HG02870 (cell line): ENCODE measurements at regions not wholly inside any gene's neighbourhood (a gene's known extent, or its start where the extent isn't known, plus 50 kb on each side); places are given as distances from the start of the nearest gene placed in this dataset.

Experiments used
- ATAC-seq: cut with Tn5 transposase; IDR thresholded peaks from one replicate; pipeline ENCODE4 v1.9.1; 2021; ENCODE audit warnings: mild to moderate bottlenecking, moderate library complexity; ENCODE audit not compliant: unreplicated experiment

GRCh38 chr10:105503714-105504113, 862.6 kb downstream of the SORCS3 start:
- no peak for ATAC-seq

DNA sequence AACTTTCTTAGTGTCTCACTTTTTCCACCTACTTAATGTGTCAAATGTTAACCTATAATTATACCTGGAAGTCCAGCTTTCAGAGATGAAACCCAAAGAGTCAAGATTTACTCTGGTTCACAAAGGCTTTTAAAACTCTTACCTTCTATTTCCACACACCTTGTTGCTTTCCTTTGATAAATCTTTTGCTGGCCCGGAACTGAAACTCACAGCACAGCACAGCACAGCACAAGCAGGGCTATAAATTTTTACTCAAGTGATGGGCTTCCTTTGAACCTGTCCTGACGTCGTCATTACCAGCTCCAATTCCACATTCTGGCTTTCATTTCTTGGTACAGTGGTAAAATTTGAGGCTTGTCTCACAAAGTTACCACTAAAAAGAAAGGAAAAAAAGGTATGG, 861.0 kb downstream of the SORCS3 start:
- ATAC-seq, result no peak

DNA sequence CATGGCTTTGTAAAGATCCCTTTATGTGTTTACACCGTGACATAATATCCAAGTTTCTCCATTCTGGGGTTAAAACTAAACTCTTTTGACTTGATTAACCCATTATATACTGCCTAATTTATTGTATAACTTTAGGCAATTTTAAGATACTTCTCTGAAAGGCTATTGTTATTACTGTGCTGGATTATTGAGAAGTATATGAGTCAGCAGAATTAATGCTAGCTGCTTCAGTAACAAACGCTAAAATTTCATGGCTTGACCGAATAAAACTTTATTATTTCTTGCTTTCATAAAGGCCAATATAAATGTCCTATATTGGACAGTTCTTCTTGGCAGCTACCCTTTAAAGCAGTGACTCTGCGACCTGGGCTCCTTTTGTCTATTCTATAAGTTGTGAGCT, 853.9 kb downstream of the SORCS3 start:
- ATAC-seq, result no peak

DNA sequence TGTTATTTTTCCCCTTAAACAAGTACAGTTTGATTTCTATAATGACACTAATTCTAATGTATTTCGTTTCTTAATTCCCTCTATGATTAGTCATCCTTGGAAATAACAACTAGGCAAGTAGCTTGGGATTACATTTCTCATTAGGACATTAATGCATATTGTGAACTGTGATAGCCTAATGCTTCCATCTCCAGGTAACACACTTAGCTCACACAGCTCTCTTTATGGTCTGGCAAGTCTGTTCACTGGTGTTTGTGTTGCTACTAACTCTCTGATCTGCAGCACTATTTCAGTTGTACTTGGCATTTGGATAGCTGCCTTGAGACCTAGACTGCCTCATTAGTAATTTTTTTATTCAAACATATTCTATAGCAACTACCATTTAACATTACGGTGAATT, 853.2 kb downstream of the SORCS3 start:
- no peak for ATAC-seq

- no peak for ATAC-seq
Observed at GRCh38 chr10:105473170-105473569, 832.1 kb downstream of the SORCS3 start.

GRCh38 chr10:105468759-105469158, 827.7 kb downstream of the SORCS3 start:
- no peak for ATAC-seq

- ATAC-seq, result no peak
Observed at GRCh38 chr10:105466521-105466920, 825.4 kb downstream of the SORCS3 start.

DNA sequence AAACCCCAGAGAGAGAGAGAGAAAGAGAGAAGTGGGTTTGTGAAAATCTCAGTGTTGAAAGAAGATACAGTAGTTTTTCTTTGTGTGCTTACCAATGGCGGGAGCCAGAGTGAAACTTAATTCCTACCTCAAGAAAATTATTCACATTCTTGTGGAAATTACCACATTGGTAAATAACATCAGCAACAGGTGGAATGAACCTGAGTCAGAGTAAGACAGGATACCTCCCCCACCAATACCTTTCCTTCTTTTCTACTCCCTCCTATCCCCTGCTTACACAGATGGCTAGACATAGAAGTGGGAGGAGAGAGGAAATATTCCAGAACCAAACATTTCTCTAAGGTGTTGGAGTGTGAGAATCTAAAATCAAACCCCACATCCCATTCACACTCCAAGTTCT, 793.9 kb downstream of the SORCS3 start:
- no peak for ATAC-seq

DNA sequence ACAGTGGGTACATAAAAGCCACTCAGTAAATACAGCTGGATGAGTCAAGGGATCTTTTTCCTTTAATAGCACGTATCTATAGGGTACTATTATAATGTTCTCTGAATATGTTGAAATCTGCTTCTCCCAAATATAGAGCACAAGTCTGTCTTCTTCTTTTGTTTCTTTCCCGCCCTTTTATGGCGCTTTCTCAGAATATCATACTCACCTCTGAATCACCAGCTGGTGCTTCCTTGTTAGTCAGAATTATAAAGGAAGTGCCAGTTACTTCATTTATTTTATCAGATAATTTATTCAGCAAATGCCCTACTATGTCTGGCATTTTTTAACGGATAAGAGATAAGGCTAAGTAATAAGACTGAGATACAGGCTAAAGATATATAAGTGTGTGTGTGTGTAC, 772.9 kb downstream of the SORCS3 start:
- no peak for ATAC-seq

DNA sequence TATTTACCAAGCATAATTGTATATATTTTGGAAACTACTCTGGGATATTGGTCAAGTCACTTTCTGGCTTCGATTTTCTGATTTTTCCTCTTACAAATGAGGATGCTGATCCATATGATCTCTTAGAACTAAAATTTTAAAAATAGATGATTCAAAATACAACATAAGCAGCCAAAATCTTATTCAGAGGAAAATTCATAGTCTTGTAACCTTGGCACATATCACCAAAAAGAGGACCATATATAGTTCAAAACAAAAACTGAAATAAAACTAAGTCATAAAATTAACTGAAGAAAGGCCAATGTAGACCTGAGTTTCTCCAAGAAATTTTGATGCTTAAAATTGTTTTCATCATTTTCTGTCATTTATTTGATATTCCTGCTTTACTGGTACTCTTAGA, 768.3 kb downstream of the SORCS3 start:
- ATAC-seq, result no peak

- ATAC-seq, result no peak
Observed at GRCh38 chr10:105406488-105406887, 765.4 kb downstream of the SORCS3 start.

GRCh38 chr10:105398202-105398601, 757.1 kb downstream of the SORCS3 start:
- no peak for ATAC-seq

DNA sequence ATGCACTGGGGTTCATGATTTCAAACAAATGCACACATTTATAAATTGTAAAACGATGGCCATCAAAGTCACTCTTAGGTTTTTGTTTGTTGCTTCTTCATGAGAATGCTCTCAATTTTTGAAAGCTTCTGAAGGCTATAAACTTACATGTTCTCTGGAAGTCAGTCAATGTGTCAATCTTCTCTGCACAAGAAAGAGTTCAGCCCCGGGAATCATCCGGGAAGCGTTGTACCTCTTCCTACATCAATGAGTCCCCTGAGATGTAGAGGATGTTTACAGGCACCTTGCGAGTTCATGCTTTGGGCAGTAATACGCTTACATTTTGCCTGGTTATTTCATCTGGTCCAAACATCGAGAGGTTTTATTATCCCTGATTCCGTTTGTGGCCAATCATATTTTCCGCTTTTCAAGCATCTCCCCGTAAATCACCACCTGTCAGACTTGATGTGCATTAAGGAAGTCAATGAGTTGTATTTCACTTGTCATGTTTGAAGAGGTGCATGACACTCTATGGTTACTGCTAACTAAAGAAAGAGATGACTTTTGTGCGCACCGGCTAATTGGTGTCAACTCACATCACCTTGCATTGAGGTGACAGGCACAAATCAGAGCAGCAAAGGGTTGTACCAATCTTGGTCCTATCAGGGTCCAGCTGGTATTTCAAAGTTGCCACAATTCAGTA, 750.7 kb downstream of the SORCS3 start:
- ATAC-seq, result no peak

DNA sequence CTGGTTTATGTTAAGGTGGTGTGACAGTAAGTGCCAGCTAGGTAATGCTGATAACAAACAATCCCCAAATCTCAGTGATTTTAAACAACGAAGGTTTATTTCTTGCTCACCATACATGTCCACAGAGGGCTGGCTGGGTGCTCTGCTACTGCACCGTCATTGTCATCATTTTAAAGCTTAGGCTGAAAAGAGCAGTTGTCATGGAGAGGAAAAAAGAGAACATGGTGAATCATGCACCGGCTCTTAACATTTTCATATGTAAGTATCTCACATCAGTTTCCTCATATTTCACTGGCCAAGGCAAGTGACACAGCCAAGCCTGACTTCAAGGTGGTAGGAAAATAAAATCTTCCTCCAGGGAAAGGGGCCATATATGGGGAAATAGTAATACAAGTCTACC, 746.9 kb downstream of the SORCS3 start:
- no peak for ATAC-seq

DNA sequence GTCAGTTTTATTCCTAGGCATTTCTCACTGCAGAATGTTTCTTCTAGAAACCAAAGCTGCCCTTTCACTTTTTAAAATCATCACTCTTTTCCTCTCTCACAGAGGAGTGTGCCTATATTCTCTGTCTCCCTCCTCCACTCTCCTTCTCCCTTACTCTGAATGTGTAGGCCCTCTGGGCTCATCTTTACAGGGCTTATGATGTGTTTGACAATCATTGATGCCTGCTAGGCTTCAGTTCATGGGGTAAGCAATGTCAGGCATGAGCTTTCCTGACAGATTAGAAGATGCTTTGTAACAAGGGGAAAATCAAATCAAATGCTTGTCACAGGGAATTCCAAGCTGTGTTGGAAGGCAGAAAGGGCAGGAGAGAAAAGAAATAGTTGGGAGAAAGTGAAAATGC, 742.9 kb downstream of the SORCS3 start:
- no peak for ATAC-seq

GRCh38 chr10:105370692-105371091, 729.6 kb downstream of the SORCS3 start:
- no peak for ATAC-seq

- no peak for ATAC-seq
Observed at GRCh38 chr10:105359708-105360107, 718.6 kb downstream of the SORCS3 start.

GRCh38 chr10:105358911-105359310, 717.8 kb downstream of the SORCS3 start:
- no peak for ATAC-seq

- no peak for ATAC-seq
Observed at GRCh38 chr10:105356626-105357025, 715.5 kb downstream of the SORCS3 start.

DNA sequence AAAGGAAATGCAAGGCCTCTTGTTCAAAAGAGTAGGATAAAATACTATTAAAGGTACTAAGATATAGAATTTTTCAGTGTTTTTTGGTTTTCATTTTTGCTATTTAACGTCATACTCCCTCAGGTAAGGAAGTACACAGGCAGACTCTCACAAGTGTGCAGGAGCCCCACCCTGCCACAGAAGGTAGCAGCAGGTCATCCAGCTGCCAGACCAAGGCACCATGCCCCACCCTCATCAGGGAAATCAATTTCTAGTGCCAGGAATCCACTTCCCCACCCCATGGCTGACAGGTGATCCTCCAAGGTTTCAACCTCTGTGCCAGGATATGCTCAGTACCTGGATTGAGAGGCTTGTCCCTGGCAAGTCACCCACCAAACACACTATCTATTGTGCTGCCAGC, 712.9 kb downstream of the SORCS3 start:
- no peak for ATAC-seq

DNA sequence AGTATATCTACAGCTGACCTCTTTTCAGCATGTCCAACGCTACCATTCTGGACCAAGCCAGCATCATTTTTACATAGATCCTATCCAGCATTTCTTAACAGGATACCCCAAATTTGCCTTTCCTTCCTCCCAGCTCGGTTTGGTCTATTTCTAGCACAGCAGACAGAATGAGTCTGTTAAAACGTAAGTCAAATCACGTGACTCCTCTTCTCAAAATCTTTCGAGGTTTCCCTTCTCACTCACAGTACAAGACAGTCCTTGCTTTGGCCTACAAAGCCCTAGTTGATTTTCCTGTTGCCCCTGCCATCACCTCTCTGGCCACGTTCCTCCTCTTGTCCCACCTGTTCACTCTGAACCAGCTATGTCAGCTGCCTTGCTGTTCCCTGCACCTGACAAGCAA, 711.7 kb downstream of the SORCS3 start:
- ATAC-seq, result no peak

DNA sequence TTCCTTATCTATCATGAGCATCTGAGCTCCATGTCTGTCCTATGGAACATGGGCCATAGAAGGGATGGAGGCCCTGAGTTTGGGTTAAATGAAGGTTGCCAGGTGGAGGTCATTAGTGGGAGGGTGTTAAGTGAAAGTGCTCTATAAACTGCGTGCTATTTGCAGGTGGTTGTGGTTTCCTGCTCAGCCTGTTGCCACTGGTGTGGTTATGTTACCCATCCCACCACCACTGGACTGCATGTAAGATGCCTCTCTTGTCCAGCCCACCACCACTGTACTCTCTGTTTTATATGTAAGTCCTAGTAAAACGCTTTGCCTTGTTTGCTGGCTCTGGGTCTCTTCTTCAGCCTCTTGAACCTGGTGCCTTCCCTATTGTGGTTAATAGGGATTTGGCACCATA, 711.2 kb downstream of the SORCS3 start:
- ATAC-seq, result no peak

GRCh38 chr10:105351187-105351586, 710.1 kb downstream of the SORCS3 start:
- no peak for ATAC-seq
